NCI-H2081 (cell line): ENCODE measurements at regions not wholly inside any gene's neighbourhood (a gene's known extent, or its start where the extent isn't known, plus 50 kb on each side); places are given as distances from the start of the nearest gene placed in this dataset.
A peak's percentile ranks its signal among the peaks of the same experiment; 100 is the strongest.

ENCODE experiments used
- DNase-seq, 2 experiments: peaks; one replicate each; lab custom pipeline; 2025; lab: John Stamatoyannopoulos, UW

- no peak for DNase-seq
These were observed 150.1 kb downstream of the HAO1 start for GRCh38 chr20:7790189-7790588.

DNA sequence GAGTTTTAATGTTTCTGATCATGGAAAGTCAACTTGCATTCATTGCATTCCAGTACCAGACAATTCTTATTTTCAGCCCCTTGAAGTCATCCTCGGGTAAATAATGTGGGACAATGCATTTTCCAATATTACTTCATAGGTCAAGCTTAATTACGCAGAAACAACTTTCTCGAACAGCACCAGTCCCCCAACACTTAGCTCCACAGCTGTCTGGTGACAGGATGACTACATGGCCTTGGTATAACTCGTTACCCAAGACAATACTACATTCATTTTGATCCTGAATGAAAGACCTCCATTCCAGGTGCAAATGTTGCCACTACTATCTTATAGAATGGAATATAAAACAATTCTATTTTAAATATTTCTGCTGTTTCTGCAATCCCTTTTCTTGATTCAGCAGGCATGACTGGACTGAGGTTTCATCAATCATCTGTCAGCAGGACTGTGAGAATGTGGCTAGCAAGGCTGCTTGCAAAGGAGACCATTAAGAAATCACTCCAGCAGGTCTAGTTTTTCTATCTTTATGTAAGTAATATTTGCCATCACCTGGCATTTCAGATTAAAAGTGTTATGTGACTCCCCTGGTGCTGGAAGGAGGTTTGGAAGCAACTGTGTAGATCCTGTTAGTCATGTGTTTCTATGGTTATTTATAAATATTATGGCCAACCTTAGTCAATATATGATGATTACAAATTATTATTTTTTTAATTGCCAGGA lies 147.9 kb downstream of the HAO1 start:
- no peak for DNase-seq

DNA sequence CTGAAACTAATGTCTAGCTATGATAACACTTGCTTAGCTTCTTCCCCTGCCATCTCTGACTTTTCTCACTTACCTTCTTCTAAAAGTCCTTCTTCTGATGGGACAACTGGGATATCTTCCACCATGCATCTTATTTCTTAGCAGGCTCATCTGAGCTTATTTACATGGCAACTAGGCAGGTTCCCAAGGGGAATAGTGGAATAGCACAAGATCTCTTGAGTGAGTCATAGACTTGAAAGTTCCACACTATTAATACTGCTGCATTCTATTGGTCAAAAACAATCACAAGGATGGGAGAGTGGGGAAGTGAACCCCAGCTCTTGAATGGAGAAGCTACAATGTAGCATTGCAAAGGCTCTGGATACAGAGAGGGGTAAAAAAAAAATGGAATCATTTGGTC lies 142.1 kb downstream of the HAO1 start:
- DNase-seq, result no peak

- DNase-seq, result no peak
These were observed 140.4 kb downstream of the HAO1 start for GRCh38 chr20:7799862-7800261.

DNA sequence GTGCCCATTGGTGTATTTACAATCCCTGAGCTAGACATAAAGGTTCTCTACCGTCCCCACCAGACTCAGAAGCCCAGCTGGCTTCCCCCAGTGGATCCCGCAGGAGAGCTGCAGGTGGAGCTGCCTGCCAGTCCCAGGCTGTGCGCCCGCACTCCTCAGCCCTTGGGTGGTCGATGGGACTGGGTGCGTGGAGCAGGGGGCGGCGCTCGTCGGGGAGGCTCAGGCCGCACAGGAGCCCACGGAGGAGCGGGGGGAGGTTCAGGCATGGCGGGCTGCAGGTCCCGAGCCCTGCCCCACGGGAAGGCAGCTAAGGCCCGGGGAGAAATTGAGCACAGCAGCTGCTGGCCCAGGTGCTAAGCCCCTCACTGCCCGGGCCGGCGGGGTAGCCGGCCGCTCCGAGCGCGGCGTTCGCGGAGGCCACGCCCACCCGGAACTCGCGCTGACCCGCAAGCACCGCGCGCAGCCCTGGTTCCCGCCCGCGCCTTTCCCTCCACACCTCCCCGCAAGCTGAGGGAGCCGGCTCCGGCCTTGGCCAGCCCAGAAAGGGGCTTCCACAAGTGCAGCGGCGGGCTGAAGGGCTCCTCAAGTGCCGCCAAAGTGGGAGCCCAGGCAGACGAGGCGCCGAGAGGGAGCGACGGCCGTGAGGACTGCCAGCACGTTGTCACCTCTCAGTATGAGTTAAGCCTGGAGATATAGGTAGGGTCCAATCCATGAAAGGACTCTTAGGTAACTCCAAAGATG lies 136.7 kb downstream of the HAO1 start:
- DNase-seq, result peak; percentile 10 to 20

GRCh38 chr20:7806831-7807230 lies 133.4 kb downstream of the HAO1 start:
- DNase-seq, result no peak

- no peak for DNase-seq
These were observed 123.0 kb downstream of the HAO1 start for GRCh38 chr20:7817286-7817685.

DNA sequence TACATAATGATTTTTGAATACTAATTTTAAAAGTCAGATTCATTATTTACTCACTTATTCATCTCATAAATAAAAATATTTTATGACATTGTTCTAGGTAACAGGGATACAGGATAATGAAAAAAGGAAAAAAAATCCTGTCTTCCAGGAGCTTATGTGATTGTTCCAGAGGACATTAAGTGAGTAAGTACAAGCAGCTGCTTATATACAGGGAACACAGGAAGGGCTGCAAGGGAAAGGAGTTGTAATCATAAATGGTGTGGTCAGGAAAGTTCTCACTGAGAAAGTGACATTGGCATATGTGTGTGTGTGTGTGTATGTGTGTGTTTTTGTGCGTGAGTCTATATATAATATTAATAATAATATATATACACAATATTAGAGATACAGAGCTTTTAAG lies 121.8 kb downstream of the HAO1 start:
- no peak for DNase-seq

DNA sequence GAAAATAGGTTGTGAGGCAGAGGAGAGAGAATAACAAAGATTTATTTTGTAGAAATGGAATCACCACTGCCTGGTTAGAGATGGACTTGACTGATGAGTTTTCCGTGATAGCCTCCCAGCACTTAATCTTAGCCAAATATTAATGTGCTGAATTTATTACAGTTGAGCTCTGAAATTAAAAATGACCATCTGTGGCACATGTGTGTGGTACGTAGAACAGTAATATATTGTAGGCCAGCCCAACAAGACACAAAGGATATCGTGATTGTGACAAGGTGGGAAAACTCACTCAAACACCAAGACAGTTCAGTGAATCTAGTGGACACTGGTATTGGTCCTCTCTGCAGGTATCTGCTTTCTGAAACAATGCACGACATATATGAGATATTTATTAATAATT lies 119.4 kb downstream of the HAO1 start:
- no peak for DNase-seq

GRCh38 chr20:7822772-7823171 lies 117.5 kb downstream of the HAO1 start:
- no peak for DNase-seq

DNA sequence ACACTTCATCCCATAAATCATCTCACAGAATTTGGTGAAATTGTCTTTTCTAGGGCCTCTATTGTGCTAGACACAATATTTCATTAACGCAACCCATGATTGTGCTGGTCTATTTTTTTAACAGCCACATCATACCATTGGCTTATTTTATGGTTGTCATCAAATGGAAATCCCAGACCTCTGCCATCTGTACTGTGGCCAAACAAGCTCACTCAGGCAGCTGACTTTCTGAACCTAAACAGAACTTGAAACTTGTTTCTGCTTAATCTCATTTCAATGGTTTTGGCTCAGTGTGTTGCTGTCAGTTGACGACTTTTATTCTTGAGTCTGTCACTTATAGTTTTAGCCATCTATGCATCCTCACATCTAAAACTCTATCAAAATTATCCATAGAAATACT lies 111.8 kb downstream of the HAO1 start:
- DNase-seq, result no peak

GRCh38 chr20:7829031-7829430 lies 111.2 kb downstream of the HAO1 start:
- DNase-seq, result no peak

- DNase-seq, result no peak
These were observed 110.5 kb downstream of the HAO1 start for GRCh38 chr20:7829776-7830175.
